CD4-positive, alpha-beta T cell (primary cell): ENCODE measurements at regions not wholly inside any gene's neighbourhood (a gene's known extent, or its start where the extent isn't known, plus 50 kb on each side); places are given as distances from the start of the nearest gene placed in this dataset.

Source experiments
- ATAC-seq: fragments of 200-7000 bp; cut with Tn5 transposase; one replicate; pipeline ENCODE4 v1.10.0; 2022; ENCODE audit warnings: mild to moderate bottlenecking; ENCODE audit not compliant: poor library complexity
- CTCF ChIA-PET: fragments of 350-600 bp; sonication (Branson Sonifier 250); formaldehyde crosslinking; loops from one replicate; lab custom pipeline; 2021; ENCODE audit warnings: antibody characterized with exemption, inconsistent platforms; lab: Charles Lee
- POLR2A ChIA-PET: fragments of 350-600 bp; sonication (Branson Sonifier 250); formaldehyde crosslinking; loops from one replicate; lab custom pipeline; 2021; ENCODE audit warnings: antibody characterized with exemption, inconsistent platforms; lab: Charles Lee
- DNase-seq, 14 experiments: peaks; one replicate each; pipeline ENCODE4 v3.0.0-alpha.2; 2013 to 2020; ENCODE audit warnings: mixed read lengths in 2 of 14
- H3K27ac ChIP-seq, 2 donors: one replicate each; pipeline versions ENCODE4 v1.5.1 to v1.7.0; 2013; ENCODE audit warnings: low read length in 2 of 2, low read depth in 1 of 2, mild to moderate bottlenecking in 1 of 2
- H3K27me3 ChIP-seq, 2 experiments: 1 replicate in 1 of 2; 2 replicates in 1 of 2; pipeline versions ENCODE4 v1.6.1 to v1.7.0; 2013; ENCODE audit warnings: low read length in 2 of 2, control low read depth in 1 of 2, mild to moderate bottlenecking in 1 of 2, moderate library complexity in 1 of 2; ENCODE audit not compliant: insufficient read depth in 2 of 2, control insufficient read depth in 1 of 2
- H3K36me3 ChIP-seq: one replicate; pipeline ENCODE4 v1.6.1; 2013; ENCODE audit warnings: low read length, control low read depth; ENCODE audit not compliant: insufficient read depth
- H3K4me1 ChIP-seq: one replicate; pipeline ENCODE4 v1.6.1; 2013; ENCODE audit warnings: low read length, control low read depth; ENCODE audit not compliant: insufficient read depth
- H3K4me3 ChIP-seq: one replicate; pipeline ENCODE4 v1.5.1; 2013; ENCODE audit warnings: mild to moderate bottlenecking, low read length, moderate library complexity
- H3K9me3 ChIP-seq, 2 experiments: 1 replicate in 1 of 2; 2 replicates in 1 of 2; pipeline versions ENCODE4 v1.6.1 to v1.7.0; 2013; ENCODE audit warnings: low read length in 2 of 2, mild to moderate bottlenecking in 2 of 2, control low read depth in 1 of 2, moderate library complexity in 1 of 2; ENCODE audit not compliant: control insufficient read depth in 1 of 2, insufficient read depth in 1 of 2
- H3K27ac Mint-ChIP-seq: one replicate; pipeline ENCODE4 v1.8.0; 2020; ENCODE audit warnings: mixed read lengths
- H3K27me3 Mint-ChIP-seq: one replicate; pipeline ENCODE4 v1.8.0; 2021; ENCODE audit warnings: mixed read lengths
- H3K36me3 Mint-ChIP-seq: one replicate; pipeline ENCODE4 v1.8.0; 2021; ENCODE audit warnings: low read depth, mixed read lengths
- H3K4me1 Mint-ChIP-seq: one replicate; pipeline ENCODE4 v1.8.0; 2021; ENCODE audit warnings: low read depth, mixed read lengths
- H3K4me3 Mint-ChIP-seq: one replicate; pipeline ENCODE4 v1.8.0; 2020; ENCODE audit warnings: mild to moderate bottlenecking, mixed read lengths
- H3K9me3 Mint-ChIP-seq: one replicate; pipeline ENCODE4 v1.8.0; 2020; ENCODE audit warnings: mixed read lengths
- CTCF ChIP-seq: fragments of 200-600 bp; IDR thresholded peaks from one replicate; pipeline ENCODE4 v1.8.0; 2022; ENCODE audit warnings: antibody characterized with exemption, mild to moderate bottlenecking
- intact Hi-C, 2 experiments: fragments of 100-400 bp; cut with DNase I in 1 of 2; cut with micrococcal nuclease in 1 of 2; formaldehyde crosslinking; loops; one replicate each; pipeline versions ENCODE4 v1.15.1 to v1.9.0; 2023 to 2025; cut with DNase I, micrococcal nuclease

- TF ChIP-seq CTCF, result no peak
- peaks cover 19% of the 10 kb centered on the region for H3K27me3 Mint-ChIP-seq
These were observed 51.0 kb upstream of the GORAB start for GRCh38 chr1:170481000-170481399.

More at GRCh38 chr1:170481000-170481399, 51.0 kb upstream of the GORAB start:
- Histone ChIP-seq H3K27me3 (peaks cover 0 to 3% of the 10 kb centered on the region in 2 experiments), H3K4me3 (no peak overlapping the region), H3K36me3 (no peaks in the 10 kb centered on the region), H3K9me3 (no peaks in the 10 kb centered on the region), H3K27ac (no peak overlapping the region), H3K4me1 (no peaks in the 10 kb centered on the region)
- DNase-seq, result no peak
- ChIA-PET CTCF (no interaction called here), POLR2A (interaction anchor here (1.0 kb wide), 1 partner anchor 10 kb away, joined by 3 read pairs; no protein-coding TSS in a partner anchor)
- H3K4me1 Mint-ChIP-seq, result no peaks in the 10 kb centered on the region
- H3K4me3 Mint-ChIP-seq, result no peak overlapping the region
- H3K9me3 Mint-ChIP-seq, result no peaks in the 10 kb centered on the region
- ATAC-seq, result no peak
- no peak overlapping the region for H3K27ac Mint-ChIP-seq
- intact Hi-C loops, result no loop called here
- no peaks in the 10 kb centered on the region for H3K36me3 Mint-ChIP-seq
